ENCODE measurements at regions not wholly inside any gene's neighbourhood (a gene's known extent, or its start where the extent isn't known, plus 50 kb on each side); places are given as distances from the start of the nearest gene placed in this dataset.

DNA sequence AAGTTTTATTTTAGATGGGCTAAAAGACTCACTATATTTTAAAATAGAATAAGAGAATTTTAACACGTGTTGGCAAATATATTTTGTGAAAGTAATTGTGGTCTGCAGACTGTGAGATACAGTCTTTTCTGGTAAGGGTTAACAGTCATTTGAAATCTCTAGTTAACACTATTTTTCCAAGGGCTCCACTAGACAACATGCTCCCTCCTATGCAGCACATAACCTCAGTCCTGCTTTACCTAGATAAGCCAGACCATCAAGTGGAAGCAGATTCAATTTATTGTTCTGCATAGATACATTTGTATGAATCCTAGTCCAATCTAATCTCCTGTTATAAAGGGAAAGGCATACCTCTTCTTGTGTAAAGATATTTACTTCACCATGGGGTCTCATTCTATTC is 133.2 kb upstream of the CT83 start:
- H3K4me3 Mint-ChIP-seq, result no peak overlapping the region
- H3K27ac Mint-ChIP-seq, result no peak overlapping the region
- no peak for TF ChIP-seq CTCF (IDR thresholded peaks at IDR 0.05)
- H3K9me3 Mint-ChIP-seq, result no peaks in the 10 kb centered on the region
- no peaks in the 10 kb centered on the region for H3K36me3 Mint-ChIP-seq (ENCODE audit: low read depth)
- no peaks in the 10 kb centered on the region for H3K27me3 Mint-ChIP-seq (ENCODE audit: low read depth, poor library complexity)
- H3K4me1 Mint-ChIP-seq, result no peaks in the 10 kb centered on the region
- DNase-seq, result no peak

All from nephron progenitor cell (in vitro differentiated cells).